NOMO-1 (cell line): ENCODE measurements at regions not wholly inside any gene's neighbourhood (a gene's known extent, or its start where the extent isn't known, plus 50 kb on each side); places are given as distances from the start of the nearest gene placed in this dataset.
"Not testable (repeated sequence)": the region's sequence is repeated elsewhere in the genome, so short reads cannot be mapped to it uniquely, and the experiment has no call there.

Source experiments
- DNase-seq, 2 experiments: peaks; one replicate each; lab custom pipeline; 2025; ENCODE audit not compliant: unreplicated experiment in 2 of 2; lab: John Stamatoyannopoulos, UW

DNA sequence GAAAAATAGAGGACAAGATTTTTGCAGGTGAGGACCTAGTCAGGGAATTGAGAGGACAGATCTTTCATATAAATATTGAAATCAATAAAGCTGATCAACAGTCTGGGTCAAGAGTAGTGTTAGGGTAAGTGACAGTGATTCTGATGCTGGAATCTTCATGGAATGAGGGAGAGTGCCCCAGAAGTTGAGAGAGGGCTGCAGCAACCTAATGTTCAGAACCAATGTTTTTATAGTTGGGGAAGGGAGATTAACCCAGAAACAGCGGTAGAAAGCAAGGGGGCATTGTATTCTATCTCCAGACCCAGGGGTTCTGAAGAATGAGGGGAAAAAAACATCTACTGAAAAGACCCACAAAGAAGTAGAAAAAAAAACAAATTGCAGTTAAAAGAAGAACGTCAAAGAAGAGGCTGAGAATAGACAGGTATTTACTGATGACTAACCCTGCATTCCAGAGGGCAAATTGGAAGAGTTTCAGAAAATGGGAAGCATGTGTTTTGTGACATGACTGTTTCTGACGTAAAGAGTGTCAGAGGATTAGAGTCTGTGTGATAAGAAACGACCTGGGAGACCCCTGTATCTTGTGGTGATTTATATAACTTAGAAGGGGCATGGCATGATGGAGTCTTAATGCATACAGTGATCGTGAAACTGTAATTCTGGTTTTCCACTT is 819.6 kb upstream of the EPHA5 start:
- no peak for DNase-seq

DNA sequence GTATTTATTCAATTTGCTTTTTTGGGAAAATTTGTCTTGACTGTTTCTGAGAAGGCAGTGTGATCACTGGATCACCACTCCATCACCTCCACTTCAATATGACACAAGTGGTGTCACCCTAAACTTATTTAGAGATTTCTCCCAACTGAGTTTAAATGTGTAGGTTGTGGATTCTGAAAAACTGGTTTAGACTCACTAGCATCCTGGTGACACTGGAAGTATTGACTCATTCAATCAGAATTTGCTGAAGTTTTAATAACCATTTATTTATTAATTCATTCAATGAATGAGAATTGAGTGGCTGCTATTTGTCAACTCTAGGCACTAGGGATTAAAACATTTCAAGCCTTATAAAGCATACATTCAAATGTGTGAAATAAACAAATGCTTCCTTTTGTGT is 819.1 kb upstream of the EPHA5 start:
- DNase-seq: no peak

DNA sequence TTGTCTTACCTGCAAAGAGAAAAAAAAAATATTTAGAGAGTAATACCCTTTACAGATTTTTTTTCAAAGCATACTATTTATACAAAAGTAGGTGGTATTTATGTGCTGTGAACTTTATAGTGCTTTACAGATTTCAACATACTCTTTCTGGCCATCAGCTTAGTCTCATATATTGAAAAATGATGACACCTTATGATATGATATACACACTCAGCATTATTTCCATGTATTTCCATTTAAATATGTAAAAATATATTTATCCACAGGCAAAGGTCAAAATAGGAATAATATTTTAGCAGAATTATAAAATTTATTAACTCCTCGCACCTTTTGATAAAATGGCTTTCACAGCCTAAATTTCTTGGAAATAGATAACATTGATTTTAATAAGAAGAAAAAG is 815.8 kb upstream of the EPHA5 start:
- DNase-seq: no peak

DNA sequence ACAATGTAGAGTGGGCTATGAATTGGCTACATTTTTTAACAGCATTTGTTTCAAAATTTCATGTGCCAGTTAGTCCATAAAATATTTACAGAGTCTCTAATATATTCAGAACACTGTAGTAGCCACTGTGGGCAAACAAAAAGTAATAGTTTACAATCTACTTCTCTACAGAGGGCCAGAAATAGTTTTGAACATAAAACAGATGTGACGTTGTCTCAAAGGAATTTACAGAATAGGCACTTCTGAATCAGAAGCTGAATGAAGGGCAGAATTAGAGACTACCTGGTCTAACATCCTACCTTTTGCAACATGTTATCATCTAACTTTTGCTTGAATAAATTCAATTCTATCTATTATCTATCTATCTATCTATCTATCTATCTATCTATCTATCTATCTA is 811.9 kb upstream of the EPHA5 start:
- no peak for DNase-seq

DNA sequence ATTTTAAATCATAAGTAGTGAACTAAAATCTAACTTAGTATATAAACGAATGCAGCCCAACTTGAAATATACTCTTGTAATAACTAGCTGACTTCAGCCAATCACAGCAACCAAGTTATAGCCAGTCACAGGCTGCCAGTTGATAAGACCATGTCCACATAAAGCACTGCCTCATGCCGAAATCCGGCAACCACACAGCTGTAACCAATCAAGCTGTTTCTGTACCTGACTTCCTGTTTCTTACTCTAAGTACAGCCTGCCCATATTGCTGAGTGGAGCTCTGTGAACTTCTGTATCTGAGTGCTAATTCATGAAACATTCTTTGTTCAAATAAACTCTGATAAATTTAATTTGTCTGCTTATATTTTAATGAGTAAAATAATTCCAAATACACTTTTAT is 805.3 kb upstream of the EPHA5 start:
- no peak for DNase-seq

DNA sequence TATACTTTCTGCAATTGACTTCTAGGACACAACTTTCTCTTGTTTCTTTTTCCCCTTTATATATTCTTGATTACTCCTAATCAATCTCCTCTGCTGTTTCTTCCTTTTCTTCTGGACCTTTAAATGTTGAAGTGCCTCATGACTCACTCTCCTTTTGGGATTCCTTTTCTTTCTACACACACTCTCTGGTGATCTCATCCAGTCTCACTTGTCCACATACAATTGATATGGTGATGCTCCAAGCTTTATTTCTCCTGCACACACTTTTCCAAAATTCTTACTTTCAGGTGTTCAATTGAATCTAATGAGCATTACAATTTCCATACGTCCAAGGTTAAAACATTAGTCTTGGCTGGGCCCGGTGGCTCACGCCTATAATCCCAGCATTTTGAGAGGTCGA is 794.8 kb upstream of the EPHA5 start:
- no peak for DNase-seq

DNA sequence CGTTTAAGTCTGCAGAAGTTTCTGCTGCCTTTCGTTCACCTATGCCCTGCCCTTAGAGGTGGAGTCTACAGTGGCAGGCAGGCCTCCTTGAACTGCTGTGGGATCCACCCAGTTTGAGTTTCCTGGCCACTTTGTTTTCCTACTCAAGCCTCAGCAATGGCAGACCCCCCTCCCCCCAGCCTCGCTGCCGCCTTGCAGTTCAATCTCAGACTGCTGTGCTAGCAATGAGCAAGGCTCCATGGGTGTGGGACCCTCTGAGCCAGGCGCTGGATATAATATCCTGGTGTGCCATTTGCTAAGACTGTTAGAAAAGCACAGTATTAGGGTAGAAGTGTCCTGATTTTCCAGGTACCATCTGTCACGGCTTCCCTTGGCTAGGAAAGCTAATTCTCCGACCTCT is 792.6 kb upstream of the EPHA5 start:
- not testable (repeated sequence) for DNase-seq

DNA sequence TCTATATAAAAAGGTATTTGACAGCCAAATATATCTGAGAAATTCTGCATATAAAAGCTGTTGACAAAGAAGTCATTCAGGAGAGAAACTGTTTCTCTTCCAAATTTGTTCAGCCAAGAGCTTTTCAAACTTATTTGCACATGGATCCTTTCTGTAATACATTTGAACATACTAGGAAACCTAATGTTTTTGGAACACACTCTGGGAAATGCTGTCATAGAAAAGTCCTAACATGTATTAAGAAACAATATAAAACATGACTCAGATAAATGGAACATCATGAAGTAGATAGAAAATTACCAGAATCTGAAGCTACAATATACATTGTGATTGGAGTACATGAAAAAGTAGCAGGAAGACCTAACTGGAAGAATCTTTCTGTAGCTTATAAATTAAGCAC is 781.5 kb upstream of the EPHA5 start:
- no peak for DNase-seq

DNA sequence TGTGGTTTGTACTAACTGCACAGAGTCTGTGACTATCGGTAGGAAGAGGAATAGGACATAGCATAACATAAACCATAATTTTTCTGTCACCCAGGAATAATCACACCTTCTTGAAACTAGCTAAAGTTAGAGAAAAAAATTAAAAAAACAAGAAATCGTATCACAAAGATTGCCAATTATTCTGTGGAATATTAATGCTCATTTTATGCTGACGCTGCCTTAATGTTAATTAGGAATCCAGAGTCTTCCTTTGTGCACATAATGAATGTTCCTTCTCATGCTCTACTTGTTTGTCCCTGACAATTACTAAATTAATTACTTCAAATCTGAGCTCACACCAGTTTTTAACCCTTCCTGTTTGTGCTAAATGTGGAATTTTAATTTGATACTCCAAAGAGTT is 772.7 kb upstream of the EPHA5 start:
- DNase-seq: no peak

DNA sequence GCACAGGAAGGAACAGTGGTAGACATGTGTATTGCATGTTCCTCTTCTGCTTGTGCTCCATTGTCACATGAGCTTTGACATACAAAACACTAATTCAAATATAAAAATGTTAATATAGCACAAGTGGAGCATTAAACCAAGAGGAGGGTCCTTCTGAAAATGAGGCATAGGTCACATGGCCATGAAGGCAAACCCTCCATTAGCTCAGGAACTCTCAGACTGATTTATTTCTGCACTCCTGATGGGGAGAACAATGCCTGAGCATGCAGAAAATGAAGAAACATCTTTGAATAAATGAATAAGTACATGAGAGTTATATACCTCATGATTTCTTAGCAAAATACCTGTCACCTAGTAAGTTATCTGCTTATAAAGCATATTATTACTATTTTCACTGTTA is 769.2 kb upstream of the EPHA5 start:
- DNase-seq: no peak

DNA sequence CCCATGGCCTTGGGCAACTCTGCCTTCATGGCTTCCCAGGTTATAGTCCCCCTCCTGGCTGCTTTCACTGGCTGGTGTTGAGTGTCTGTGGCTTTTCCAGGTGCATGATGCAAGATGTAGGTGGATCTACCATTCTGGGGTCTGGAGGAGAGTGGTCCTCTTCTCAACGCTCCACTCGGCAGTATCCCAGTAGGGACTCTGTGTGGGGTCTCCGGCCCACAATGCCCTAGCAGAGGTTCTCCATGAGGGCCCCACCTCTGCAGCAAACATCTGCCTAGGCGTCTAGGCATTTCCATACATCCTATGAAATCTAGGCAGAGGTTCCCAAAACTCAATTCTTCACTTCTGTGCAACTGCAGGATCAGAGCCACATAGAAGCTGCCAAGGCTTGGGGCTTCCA is 763.4 kb upstream of the EPHA5 start:
- no peak for DNase-seq

DNA sequence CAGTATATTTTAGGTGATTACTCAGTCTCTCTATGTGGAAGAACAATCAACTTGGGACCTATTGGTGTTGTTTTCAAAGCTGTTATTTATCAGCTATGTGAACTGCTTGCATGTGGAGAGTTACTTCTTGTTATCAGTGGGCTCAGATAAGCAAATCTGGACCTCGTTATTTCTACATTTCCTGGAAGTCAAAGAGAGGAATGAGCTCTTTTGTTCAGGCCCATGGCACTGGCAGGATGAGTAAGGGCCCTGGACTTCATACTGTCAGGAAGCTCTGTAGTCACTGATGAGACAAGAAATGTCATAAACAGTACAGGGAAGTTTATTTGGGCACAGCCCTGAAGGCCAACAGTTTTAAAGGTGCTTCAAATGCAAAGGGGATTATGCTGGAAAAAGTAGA is 760.6 kb upstream of the EPHA5 start:
- DNase-seq: no peak

DNA sequence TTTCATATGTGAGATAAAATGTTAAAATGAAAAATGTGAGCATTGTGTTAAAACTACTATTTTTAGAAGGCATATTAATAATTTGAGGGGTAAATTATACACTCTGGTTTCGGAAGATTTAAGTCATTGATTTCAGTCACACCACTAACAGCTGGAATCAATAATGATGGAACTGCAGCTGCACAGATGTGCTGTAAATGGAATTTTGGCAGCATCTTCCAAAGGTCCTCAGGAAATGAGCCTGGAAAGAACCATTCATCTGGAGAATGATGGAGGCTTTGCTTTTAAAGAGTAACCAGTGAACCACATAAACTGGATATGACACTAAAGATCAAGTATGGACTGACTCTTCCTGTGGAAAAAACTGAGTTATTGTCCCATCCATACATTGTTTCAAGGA is 759.0 kb upstream of the EPHA5 start:
- no peak for DNase-seq

DNA sequence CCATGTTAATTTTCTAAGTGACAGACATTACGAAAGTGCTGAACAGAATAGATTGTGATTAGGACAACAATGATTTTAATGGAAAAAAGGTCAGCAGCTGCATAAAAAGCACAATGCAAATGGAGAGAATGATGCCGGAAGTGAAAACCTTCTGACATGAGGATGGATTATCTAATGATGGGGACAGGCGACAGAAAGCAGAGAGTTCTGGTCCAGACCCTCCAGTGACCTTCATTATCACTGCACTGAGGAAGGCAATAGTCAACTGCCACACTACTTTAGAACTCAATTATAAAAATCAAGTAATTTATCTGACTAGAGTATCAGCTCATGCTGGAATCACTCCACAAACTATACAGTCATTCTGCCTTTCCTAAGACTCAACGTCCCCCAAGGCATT is 746.1 kb upstream of the EPHA5 start:
- no peak for DNase-seq

DNA sequence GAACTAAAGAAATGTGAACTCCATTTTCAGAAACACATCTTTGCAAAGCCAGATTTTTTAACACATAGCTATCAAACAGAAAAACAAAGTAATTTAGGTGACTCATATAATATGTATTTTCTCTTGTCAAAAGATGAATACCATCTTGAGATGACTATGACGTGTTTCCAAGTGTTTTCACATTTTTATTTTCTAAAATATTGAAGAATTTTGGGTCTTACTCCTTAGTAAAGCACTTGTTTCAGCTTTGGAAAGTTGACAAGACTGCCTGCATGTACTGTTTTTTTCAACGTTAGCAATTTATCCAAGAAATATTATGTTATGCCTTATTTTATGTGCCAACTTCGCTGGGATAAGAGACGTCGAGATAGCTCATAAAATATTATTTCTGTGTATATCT is 733.9 kb upstream of the EPHA5 start:
- no peak for DNase-seq

DNA sequence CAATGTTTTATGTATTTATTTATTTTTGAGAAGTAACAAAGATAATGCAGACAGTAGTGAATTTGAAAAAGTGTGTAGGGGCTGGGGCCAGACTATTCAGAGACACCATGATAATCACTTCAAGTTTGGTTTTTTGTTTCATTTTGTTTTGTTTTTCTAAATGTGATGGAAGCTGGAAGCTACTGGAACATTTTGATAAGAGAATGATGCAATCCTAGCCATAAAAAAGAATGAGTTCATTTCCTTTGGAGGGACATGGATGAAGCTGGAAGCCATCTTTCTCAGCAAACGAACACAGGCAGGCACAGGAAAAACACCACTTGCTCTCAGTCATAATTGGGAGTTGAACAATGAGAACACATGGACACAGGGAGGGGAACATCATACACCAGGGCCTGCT is 706.6 kb upstream of the EPHA5 start:
- DNase-seq: no peak

DNA sequence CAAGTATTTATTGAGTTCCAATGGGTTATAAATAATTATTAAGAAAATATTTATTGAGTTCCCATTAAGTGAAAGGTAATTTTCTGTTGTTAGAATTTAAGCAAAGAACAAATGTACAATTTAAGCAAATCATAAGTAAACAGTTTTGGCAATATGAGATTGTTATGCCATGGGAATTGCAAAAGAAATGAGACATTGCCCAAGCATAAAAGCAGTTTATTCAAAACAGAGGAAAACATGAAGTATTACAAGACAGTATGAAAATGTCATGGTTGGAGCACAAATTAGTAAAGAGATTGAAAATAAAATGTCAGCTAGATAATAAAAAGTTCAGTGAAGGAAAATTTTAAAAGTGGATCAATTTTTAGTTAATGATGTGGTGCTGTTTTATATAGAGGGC is 706.1 kb upstream of the EPHA5 start:
- DNase-seq: no peak

DNA sequence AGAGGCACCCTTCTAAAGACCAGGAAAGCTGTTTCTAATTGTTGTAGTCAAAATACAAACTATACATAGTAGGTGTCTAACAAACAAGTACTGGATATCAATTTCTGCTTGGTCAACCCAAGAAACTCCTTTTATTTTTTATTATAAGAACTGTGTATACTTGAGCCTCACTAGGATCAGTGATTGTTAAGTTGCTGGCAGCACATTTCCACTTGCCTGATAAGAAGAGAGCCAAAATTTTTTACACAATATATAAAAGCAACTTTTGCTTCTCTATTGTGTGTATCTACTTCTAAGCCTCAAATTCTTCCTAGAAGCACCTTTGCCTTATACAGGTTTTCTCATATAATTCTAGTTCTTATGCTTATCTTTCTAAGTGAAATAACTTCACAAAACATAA is 703.0 kb upstream of the EPHA5 start:
- no peak for DNase-seq

DNA sequence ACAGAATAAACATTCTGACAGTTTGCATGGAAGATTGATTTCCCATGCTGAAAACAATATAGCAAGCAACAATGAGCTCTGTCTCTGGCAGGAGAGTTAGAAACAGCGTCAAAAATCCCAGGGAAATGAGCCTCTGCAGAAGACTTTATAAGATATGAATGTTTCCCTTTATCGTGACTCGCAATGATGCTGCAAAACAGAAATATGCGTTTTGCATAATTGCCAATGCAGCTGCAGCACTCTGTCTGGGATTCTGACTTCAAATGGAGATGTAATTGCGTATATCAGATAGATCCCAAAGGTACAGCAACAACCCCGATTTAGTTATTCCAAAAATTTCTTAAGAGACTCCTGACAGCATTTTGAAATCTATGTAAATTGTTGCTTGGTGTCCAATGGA is 702.4 kb upstream of the EPHA5 start:
- DNase-seq: no peak

DNA sequence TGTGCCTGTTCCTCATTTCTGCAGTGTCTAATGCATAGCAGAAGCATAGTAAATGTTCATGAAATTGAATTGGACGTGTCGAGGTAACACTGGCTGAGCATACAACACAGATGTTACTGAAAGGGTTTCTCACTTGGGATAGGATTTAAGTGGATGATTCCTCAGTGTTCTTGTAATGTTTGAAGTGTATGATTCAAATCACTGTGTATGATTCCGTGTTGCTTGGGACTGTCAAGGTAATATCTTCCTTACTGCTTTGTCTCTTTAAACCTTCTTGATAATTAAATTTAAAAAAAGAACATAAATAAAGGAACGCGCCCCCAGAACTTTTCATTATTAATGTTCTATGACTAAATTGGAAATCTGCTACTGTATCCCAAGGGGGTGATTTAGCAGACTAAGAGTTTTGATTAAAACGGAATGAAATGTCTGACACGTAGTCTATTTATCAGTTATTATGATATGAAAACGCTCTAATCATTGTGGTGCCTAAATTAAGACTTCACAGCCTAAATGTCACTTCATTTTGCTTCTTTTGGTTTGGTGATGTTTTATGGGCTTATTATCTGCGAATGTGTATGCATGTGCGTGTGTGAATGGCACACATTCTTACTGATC is 696.9 kb upstream of the EPHA5 start:
- DNase-seq: no peak

DNA sequence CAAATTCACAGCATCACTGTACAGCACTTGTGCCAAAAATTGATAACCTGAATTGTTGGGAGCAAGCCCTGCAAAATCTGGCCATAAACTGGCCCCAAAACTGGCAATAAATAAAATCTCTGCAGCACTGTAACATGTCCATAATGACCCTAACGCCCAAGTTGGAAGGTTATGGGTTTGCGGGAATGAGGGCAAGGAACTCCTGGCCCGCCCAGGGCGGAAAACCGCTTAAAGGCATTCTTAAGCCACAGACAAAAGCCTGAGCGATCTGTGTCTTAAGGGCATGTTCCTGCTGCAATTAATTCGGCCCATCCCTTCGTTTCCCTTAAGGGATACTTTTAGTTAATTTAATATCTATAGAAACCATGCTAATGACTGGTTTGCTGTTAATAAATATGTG is 690.1 kb upstream of the EPHA5 start:
- not testable (repeated sequence) for DNase-seq

DNA sequence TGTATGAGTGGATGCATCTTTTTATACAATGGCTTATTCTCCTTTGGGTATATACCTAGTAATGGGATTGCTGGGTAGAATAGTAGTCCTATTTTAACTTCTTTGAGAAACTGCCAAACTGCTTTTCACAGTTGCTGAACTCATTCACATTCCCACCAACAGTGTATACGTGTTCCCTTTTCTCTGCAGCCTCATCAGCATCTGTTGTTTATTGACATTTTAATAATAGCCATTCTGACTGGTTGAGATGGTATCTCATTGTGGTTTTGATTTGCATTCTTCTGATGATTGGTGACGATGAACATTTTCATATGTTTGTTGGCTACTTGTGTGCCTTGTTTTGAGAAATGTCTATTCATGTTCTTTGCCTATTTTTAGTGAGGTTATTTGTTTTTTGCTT is 687.0 kb upstream of the EPHA5 start:
- DNase-seq: no peak

DNA sequence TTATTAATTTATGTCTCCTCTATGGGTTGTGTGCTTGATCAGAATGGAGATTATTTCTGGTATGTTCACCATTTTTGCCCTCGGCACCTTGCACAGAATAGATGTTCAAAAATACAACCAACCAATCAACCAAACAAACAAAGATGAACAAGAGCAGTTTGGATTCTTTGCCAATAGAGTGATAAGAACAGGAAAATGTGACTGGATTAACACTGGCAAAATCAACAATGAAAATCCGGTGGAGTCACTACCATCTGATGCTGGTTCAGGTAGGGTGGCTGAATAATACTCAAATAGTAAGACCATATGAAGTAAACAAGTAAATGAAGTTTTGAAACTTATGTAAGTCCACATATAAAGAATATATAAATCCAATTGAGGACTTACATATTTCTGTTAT is 685.0 kb upstream of the EPHA5 start:
- DNase-seq: no peak
